Left colon (tissue), 2 donors: ENCODE measurements at regions not wholly inside any gene's neighbourhood (a gene's known extent, or its start where the extent isn't known, plus 50 kb on each side); places are given as distances from the start of the nearest gene placed in this dataset.
"Not testable (repeated sequence)": the region's sequence is repeated elsewhere in the genome, so short reads cannot be mapped to it uniquely, and the experiment has no call there.

Experiments
- ATAC-seq: fragments of 200-7000 bp; cut with Tn5 transposase; one replicate; pipeline ENCODE4 v1.9.1; 2020; ENCODE audit warnings: mild to moderate bottlenecking, moderate library complexity
- DNase-seq, 2 donors: peaks; one replicate each; pipeline ENCODE4 v3.0.0-alpha.2; 2020
- intact Hi-C, 2 donors: fragments of 100-400 bp; cut with DNase I in 1 of 2; cut with micrococcal nuclease in 1 of 2; formaldehyde crosslinking; loops; one replicate each; pipeline versions ENCODE4 v1.11.2 to v1.14.0; 2022; cut with DNase I, micrococcal nuclease
- donor health status: DM: no; HTN: no; CAD: no.
- donor health status: DM: yes; HTN: yes; CAD: no.

DNA sequence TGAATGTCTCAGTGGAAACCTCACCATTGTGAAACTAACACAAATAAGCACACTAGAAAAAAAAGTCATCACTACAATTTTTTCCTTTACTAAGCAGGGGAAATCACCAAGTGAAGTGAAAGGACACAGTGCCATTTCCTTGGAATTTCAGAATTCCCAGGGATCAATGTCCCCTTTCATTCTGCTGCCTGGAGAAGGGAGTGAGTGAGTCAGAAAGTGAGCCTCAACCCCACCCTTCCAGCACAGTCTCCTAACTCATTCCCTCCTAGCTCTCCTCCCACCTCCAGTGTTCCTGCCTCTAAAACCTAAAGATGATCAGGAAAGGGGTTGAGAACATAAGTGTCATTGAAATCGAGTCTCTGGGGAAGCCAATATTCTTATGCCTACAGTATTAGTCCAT is 608.5 kb downstream of the RNF144A start:
- no peak for ATAC-seq
- intact Hi-C loops: no loop called here

DNA sequence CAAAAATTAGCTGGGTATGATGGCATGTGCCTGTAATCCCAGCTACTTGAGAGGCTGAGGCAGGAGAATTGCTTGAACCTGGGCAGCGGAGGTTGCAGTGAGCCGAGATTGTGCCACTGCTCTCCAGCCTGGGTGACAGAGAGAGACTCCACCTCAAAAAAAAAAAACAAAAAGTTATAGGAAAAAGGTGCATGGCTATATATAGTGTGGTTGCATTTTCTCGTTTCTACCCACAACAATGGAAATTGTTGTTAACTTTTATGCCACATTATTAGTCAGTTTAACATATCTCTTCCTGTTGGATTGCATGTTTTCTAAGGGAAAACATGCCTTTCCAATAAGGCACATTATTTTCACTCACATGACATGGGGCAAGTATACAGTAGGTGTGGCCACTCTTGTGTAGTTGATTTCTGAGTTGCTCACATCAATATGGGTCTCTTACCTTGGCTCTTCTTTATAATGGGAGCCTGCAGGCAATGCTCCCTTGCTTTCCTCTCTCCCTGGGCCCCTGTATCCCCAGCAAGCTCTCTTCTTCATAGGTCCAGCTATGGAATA is 610.0 kb downstream of the RNF144A start:
- intact Hi-C loops: no loop called here
- DNase-seq (no peak), ATAC-seq (no peak)

More for the DNA sequence above, 608.5 kb downstream of the RNF144A start:
- no peak for DNase-seq

DNA sequence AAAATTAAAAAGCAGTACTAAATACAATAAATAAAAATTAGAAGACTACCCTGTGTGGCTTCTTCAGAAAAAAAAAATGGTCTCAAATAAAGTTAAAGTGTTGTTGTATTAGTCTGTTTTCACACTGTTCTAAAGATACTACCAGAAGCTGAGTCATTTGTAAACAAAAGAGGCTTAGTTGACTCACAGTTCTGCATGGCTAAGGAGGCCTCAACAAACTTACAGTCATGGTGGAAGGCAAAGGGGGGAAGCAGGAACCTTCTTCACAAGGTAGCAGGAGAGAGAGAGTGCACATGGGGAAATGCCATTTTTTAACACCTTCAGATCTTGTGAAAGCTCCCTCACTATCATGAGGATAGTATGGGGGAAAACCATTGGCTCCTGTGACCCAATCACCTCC is 612.8 kb downstream of the RNF144A start:
- intact Hi-C loops: no loop called here
- ATAC-seq (no peak), DNase-seq (no peak)

DNA sequence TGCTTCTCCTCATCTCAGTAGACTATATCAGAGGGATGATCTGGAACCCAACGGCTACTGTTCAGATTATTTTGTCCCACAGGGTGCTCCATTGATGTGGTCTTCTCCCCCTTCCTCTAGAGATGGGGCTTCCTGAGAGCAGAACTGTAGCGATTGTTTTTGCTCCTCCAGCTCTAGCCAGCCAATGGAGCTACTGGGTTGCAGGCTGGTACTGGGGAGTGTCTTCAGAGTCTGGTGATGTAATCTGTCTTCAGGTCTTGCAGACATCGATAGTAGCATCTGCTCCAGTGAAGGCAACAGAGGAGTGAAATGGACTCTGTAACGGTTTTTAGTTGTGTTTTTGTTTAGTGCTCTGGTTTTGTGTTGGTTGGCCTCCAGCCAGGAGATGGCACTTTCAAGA is 621.9 kb downstream of the RNF144A start:
- no peak for ATAC-seq
- intact Hi-C loops: no loop called here
- no peak for DNase-seq

DNA sequence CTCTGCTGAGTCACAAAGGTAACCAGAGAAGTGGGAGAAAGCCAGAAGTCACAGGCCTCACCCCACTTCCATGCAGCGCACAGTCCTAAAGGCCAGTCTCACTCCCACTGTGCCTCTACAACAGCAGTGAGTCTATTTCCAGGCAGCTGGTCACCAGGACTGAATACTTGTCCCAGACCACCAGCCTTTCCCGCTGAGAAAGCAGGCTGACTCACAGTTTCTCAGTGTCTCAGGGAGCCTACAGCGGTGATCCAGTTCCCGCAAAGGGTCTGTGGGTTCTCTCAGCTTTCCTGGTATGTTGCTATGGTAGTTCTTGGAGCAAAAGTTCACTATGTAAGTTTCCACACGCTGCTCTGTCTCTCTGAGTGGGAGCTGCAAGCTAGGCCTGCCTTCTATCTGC is 622.5 kb downstream of the RNF144A start:
- intact Hi-C loops: no loop called here
- ATAC-seq (no peak), DNase-seq (no peak)

DNA sequence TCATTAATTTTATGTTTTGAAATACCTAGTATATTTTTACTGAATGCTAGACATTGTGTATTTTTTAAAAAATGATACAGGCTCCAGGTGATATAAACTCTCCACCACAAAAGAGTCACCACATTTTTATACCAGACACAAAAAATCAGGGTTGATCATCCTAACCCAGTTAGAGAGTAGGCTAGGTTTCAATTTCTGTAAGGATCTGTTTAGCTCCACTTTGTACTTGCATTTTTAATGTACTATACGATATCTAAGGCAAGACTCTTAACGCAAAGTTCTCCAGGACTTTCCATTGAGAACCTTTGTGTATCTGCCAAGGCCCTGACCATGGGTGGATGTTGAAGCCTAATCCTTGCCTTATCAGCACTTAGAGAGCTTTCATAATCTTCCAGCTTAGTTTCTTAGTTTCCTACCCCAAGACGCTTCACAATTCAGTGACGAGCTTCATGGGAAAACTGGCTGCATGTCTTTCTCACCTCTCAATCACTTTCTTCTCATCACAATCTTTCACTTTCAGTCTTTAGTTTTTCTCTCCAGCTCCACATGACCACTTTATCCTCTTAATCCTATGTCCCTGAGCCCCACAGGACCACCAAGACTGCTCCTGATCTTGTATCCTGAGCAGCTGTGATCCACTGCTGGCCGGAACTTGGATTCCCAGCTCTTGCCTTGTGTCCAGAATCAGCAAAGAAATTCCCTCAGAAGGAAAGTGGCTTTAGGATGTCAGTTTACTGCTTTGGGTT is 635.8 kb downstream of the RNF144A start:
- intact Hi-C loops: no loop called here
- ATAC-seq: no peak
- DNase-seq: no peak

DNA sequence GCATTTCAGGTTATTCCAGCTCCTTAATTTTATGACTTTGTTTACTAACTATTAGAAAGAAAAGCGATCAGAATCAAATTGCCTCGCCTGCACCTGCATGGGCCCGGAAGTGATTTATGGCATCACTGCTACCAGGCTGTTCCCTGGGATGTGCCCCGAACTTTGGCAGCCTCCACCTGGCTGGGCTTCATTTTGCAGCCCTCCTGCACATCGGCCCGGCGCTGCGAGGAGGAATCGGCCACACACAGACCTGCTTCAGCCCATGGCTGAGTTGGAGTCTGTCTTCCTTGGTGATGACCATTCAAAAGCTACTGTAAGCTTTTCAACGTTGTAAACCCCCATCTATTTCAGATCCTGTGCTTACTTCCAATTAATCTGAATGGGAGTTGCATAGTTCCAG is 638.0 kb downstream of the RNF144A start:
- DNase-seq (no peak), ATAC-seq (no peak)
- intact Hi-C loops: no loop called here

DNA sequence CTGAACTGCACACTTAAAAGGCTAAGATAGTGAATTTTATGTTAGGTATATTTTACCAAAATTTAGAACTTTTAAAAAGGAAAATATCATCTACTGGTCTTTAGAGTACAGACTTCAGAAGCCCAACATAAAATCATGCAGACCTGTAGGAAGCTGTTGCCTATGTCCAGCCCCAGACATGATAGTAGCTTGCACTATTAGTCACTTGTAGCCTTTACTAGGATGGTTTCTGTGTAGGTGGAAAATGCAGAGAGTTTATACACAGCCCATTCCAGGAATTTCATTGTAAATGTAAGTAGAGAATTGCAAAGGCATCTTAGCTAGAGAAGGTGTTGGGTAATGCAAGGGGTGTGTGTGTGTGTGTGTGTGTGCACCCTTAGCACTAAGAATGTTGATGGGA is 640.2 kb downstream of the RNF144A start:
- ATAC-seq (no peak), DNase-seq (no peak)
- intact Hi-C loops: no loop called here

DNA sequence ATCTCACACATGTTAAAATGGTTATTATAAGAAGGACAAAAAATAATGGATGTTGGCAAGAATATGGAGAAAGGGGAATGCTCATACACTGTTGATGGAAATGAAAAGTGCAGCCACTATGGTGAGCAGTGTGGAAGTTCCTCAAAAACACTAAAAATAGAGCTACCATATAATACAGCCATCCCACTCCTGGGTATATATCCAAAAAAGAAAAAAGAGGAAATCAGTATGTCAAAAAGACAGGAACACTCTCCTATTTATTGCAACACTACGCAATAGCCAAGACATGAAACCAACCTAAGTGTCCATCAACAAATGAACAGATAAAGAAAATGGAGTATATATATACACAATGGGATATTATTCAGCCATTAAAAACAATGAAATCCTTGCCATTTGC is 642.6 kb downstream of the RNF144A start:
- ATAC-seq: no peak
- intact Hi-C loops: no loop called here
- DNase-seq: no peak

DNA sequence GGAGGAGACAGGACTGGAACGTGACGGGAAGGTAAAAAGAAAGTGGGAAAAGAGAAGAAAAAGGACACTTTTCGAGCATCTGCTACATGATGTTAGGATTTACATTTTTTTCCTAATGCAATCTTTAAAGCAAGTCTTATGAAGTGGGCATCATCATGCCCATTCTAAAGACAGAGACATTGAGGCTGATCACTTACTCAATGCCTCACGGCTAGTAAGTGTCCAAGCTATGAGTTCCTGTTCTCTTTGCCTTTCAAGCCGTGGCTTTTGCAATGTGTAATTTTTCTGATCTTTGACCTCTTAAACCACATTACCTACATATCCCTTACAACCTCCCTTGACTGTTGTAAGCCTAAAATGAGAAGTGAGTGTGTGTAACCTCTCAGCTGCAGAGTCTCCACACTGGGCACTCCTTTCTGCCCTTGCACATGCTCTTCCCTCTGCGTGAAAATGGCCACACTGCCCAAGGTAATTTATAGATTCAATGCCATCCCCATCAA is 649.2 kb downstream of the RNF144A start:
- DNase-seq (no peak), ATAC-seq (no peak)
- intact Hi-C loops: no loop called here

DNA sequence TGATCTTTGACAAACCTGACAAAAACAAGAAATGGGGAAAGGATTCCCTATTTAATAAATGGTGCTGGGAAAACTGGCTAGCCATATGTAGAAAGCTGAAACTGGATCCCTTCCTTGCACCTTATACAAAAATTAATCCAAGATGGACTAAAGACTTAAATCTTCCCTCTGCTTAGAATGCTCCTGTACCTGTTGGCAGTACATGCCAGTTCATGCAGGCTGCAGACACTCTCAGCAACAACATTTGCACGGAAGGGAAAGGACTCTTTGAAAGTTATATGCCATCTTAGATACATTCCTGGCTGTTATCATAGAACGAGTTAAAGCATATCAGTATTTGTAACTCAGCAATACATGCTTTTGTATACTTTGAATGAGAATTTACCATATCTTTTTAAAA is 649.9 kb downstream of the RNF144A start:
- intact Hi-C loops, ATAC-seq: not testable (repeated sequence)

DNA sequence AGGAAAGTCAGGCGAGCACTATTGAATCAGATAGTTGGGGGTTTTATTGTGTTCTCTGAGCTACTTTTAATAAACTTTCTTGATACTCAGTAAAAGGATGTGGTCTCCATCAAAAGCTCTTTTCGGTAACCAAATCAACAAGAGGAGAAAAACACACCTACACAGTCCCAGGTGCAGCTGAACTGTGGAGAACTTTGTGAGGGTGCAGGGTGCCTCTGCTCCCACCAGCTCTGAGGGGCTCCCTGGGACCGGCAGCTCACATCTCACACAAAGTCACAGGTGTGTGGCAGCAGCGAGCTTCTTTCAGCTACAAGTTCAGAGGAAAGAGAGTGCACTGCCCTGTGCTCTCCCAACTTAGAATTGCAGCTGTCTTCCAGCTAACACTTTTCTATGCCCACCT is 650.4 kb downstream of the RNF144A start:
- DNase-seq (no peak), ATAC-seq (no peak)
- intact Hi-C loops: no loop called here

More for the DNA sequence above, 649.9 kb downstream of the RNF144A start:
- DNase-seq: not testable (repeated sequence)

DNA sequence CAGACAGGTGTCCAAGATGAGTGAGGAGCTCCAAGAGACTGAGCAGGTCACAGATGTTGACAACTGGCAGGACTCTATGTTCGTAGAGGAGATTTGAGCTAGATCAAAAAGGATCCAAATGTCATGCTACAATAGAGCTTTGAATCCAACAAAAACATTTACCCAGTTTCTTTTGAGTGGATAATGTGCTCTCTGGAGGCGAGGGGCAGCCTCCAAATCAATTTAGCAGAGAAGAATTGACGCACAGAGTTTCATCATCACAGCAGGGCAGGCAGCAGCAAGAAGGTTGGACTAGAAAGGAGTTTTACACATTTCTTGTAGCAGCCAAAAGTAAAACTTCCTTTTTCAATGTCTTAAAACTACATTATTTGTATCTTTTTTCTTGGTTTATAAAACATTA is 653.0 kb downstream of the RNF144A start:
- ATAC-seq (no peak), DNase-seq (no peak)
- intact Hi-C loops: no loop called here

DNA sequence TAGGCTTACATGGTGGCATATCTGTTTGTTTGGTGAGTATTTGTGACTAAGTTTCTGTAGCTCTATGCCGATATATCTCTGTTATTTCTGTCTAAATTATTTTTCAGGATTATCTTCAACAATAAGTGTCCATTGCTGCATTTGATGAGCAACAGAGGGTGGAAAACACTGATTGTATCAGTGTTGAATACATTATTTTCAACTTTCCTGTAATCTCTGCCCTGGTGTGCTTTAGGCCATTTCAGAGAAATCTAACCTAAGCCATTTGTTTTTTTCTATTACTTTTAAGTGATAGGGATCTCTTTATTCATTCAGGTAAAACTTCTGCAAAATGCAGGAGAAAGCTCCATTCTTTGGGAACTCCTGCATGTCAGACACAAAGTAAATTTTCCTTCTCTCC is 654.5 kb downstream of the RNF144A start:
- intact Hi-C loops: no loop called here
- DNase-seq (no peak), ATAC-seq (no peak)

DNA sequence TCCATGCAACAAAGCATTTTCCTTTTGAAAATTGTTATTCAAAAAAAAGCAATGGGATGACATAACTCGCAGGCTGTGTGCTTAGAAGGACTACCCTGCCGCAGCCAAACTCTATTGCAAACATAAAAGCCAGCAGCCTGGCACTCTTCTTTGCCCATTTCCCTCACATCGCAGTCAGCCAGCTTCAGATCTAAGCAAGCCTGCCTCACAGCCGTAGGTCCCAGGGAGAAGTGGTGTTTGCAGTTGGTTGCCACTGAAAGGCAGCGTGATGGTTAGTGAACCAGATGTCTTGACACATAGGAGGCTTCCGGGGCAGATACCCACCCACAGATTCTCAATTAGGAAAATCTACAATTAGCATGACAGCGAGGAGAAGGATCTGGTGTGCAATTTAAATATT is 655.2 kb downstream of the RNF144A start:
- intact Hi-C loops: no loop called here
- ATAC-seq: no peak
- no peak for DNase-seq

DNA sequence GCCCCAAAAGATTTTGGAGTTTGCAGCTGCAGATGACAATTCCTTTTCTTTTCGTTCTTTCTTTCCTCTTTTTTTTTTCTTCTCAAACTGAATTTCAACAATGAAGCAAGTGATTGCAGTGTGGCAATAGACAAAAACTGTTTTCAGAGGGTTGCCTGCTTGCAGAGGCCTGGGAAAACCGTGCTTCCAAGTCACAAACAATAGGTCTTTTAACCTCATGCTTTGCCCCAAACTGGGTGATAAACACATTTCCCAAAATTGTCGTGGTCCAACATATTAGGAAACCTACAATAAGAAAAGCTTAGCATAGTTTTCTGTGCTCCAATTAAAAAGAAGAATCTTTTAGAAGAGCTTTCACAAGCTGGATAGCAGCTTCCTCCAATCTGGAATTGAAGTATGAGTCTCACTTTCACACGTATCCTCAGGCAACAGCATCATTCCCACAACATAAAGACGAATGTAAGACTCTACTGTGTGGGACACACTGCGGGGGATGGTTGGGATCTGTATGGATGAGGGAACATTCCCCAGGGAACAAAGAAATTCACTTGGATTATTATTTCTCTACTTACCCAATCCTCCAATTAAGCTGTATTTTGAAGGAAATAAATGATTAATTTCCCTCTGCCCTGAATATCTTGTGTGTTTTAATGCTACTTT is 656.1 kb downstream of the RNF144A start:
- DNase-seq (no peak), ATAC-seq (no peak)
- intact Hi-C loops: no loop called here

DNA sequence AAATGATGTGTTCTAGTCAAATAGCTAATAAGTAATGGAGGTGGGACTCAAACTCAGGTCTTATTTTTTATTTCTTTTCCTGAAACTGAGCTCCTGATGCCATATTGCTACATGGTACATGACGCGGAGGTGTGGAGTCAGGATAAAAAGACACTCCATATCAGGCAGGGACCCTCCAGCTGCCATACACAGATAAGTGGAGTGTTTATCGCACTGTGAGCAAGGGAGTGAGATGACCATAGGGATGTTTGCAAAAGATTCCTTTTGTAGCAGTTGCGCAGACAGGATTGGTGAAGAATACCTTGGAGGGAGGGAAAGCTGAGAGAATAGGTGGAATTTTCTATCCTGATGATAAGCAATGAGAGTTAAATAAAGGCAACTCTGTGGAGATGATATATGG is 657.2 kb downstream of the RNF144A start:
- intact Hi-C loops: no loop called here
- no peak for ATAC-seq
- DNase-seq: no peak

DNA sequence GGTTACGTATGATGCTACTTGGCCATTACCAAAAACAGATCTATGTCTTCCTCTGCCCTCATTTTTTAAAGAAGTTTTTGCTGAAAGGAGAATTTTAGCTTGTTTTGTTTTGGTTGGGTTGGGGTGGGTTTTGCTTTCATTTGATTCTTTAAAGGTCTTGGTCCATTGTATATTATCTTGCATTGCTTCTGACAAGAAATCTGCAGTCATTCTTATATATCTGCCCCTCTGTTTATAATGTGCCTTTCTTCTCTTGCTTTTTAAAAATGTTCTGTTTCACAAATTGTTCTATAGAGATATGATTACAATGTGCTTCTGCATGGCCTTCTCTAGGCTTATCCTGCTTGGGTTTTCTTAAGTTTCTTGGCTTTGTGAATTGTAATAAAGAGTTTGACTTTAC is 660.6 kb downstream of the RNF144A start:
- ATAC-seq: no peak
- intact Hi-C loops: no loop called here
- DNase-seq: no peak

DNA sequence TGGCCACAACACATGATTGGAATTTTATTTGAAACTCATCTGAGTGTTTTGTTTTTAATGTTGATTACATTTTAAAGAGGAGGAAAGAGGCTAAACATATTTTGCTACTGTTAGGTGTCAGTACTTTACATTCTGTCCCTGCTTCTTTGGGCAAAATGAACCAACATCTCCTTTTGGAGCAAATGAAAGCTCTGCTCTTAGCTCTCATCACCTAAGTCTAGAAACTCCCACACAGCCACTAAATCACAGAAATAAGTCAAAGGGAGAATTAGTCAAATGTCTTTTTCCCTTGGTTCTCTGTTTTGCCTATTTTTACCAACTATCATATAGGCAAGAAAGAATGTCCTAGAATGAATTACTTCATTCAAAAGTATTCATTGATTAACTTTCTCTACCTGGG is 666.8 kb downstream of the RNF144A start:
- ATAC-seq: no peak
- DNase-seq: no peak
- intact Hi-C loops: no loop called here

DNA sequence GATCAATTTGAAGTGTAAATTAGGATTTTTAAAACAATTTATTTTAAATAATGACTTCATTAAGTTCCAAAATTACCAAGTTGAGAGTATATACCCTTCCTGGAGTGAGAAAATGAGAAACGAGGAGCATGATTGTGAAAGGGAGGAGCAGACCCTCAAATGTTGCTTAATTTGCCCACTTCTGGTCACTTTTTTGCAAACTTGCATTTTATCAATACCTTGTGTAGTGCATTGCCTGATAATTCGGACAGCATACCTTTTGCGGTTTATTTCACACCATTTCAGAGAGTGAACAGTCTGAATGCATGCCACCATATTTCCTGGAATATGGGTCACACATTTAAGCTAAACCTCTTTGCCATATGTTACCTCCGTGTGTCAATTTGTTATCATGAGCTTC is 669.7 kb downstream of the RNF144A start:
- ATAC-seq: no peak
- no peak for DNase-seq
- intact Hi-C loops: no loop called here
